Activated CD4-positive, alpha-beta T cell treated with anti-CD3 and anti-CD28 coated beads, Interleukin-2, Interleukin-6, amounts not matched to agents 100 ng/mL and 50 ng/mL, durations not matched to agents 16 hours and 8 hours (primary cell): ENCODE measurements at regions not wholly inside any gene's neighbourhood (a gene's known extent, or its start where the extent isn't known, plus 50 kb on each side); places are given as distances from the start of the nearest gene placed in this dataset.

Source experiments
- DNase-seq: peaks from one replicate; pipeline ENCODE4 v3.0.0-alpha.2; 2020

DNA sequence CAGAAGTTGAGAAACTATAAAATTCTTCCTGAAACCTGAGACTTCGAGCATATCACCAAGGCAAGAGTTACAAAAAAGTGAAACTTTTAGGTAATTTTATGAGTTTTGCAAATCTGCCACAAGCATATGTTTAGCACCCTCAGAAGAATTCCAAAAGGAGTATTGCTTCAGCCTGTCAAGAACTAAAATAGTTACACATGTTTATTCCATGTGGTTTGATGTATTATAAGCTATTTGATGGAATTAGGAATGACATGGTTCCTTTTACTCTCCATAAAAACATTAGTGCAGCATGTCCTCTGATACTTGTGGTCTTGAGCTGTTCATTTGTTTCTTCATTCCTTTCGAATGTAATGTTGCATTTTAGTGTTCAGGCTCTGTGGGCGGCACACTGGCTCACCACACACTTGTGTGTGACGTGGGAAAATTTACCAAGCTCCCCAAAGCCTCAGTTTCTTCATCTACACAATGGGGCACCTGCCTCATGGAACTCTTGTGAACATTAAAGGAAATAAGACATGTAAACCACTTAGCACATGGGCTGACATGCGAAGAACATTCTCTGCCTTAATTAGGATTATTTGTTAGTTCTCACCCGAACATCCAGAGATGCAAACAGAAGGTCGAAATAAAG lies 204.2 kb upstream of the FOXF1 start:
- no peak for DNase-seq

DNA sequence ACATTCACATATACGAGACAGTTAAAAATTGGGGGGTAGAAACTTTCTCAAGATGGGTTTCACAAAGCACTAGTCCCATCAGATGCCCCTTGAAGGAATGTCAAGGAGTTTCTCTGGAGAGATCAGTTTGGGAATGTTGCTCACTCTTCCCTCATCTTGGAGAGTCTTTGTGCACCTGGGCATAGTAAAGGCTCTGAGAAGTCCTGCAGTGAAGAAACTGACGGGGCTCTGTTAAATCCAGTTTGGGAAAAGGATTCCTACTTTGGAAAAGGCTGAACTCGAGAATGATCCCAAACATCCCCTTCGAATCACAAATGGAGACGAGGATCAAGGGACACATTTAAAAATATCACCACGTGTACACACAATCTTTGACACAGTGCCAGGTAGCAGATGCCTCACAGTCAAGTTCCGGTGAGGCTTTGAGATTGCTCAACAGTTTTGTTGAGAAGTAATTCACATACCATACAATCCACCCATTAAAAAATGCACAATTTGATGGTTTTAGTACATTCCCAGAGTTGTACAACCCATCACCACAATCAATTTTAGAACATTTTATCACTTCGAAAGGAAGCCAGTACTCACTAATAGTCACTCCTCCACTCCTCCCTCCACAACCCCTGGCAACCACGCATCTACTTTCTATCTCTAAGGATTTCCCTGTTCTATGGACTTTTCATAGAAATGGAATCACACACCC lies 203.4 kb upstream of the FOXF1 start:
- no peak for DNase-seq

DNA sequence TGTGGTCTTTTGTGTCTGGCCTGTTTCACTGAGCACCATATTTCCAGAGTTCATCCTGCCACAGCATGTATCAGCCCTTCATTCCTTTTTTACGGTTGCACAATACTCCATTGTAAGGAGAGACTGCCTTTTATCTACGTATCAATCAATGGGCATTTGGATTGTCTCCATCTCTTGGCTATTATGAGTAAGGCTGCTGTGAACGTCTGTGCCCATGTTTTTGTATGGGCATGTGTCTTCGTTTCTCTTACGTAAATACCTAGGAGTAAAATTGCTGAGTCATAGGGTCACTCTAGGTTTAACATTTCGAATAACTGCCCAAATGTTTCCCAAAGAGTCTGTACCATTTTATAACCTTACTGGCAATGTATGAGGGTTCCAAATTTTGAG lies 202.8 kb upstream of the FOXF1 start:
- DNase-seq: no peak

DNA sequence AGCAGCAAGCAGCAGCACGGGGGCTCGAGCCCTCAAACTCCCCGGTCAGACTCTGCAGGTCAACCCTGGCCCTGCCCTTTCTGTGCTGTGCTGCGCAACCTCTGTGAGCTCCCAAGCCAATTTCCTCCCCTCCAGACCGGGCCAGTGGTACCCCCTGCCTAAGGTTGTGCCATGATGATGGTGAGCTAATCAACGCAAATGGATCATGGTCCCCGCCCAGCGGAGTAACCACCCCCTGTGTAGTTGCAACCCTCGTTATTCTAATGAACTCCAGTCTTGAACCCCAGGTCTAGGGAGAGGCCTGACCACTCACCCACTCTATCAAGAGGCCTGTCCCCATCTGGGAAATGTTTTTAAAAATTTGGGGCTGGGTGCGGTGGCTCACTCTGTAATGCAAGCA lies 201.8 kb upstream of the FOXF1 start:
- DNase-seq: no peak

DNA sequence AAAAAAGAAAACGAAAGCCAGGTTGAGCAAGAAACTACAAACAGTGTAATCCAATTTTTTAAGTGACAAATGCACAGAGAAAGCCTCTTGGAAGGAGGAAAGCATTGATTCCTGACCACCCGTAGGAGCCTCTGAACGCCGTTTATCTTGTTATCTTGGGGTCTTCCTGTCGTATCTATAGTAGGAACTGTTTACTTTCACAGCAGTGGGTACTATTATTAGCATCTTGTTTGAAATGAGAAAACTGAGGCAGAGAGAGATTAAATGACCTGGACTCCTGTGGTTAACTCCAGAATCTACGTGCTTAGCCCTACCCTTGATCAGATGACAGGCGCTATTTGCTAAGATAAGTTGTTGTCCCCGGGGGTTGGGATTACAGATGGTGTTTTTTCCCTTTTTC lies 196.7 kb upstream of the FOXF1 start:
- DNase-seq: no peak

DNA sequence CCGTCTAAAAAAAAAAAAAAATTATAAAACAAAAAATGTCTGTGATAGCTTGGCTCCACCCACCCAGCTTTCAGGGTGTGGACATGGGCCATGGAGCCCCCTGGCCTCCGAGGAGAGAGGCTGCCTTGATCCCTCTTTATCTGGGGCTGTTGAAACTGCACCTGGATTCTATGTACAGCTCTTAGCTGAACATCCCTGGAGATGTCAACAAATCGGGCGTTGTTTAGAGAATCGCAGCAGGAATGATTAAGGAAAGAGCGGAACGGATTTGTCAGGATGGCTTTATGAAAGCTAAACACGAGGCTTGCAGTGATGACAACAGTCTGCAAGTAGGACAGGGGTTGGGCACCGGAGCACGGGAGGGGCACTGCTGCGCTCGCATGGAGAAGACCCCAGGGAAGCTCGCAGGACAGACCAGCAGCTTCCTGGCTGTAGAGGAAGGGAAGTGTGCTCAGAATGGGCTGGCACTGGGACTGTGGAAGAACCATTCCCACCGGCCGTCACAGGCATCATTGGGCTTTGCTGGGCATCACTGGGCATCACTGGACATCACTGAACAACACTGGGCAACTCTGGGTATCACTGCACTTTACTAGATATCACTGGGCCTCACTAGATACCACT lies 195.8 kb upstream of the FOXF1 start:
- DNase-seq: no peak

DNA sequence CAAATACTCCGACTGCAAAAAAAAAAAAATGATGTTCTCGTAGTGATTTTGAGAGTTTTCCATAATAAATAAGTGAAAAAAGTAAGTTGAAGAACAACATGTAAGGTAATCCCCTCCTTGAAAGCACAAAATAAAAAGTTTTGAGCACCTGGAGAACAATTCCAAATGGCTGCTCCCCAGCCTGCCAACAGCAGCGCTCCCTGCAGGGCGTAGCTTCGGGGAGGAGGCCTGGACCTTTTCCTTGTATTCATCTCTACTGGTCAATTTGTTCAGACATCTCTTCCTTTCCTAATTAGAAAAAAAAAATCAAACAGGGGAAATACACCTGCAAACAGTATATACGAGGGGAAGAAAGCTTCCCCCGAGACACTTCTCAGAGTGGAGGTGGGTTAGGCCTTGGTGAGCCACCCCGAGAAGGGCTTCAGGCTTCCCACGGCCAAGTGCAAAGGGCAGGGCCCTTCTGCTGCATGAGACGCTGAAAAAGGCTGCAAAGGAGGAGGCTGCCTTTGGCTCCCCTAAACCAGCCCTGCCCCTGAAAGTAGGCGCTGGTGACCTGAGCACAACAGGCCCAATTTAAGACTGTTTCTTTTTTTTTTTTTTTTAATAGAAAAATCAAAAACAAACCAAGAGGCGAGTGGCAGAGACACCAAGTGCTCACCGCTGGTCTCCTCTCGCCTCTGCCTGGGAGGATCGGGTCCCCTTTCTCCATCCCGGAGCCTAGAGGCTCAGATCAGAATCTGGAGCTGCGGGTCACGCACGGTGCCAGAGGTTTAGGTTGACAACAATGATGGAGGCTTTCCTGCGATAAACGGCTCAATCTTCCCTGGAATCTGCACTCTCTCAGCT lies 193.1 kb upstream of the FOXF1 start:
- DNase-seq: no peak

DNA sequence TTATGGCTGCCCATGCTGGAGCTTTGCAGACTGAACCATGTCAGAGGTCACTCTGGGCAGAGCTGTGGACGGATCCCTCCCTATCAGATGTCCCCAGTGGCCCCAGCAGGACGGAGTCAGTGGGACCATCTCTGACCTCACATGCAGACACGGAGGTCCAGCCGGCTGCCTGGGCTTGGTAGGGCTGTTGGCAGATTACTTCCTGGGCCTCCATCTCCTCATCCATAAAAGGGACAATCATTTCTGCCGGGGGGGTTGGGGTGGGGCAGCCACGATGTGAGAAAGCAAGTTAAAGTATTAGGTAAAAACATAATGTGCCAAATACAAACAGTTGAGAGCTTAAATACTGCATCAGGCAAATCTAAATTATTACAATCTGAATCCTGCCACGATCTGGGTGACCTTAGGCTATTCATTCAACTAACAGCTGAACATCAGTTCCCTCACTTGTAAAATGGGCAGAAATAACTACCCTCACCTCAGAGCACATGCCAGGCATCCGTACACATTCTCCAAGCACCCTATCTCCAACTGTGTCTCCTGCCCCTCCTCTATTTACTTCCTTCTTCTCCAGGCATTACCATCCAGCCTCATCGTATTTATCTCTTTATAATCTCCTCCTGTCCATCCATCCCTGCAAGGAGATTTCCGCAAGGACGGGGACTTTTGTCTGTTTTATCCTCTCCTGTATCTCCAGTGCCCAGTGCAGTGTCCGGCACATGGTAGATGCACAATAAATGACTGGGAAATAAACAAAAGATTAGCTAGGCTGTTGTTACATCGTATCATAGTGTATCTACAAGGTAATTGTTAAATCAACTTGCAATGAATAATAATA lies 192.3 kb upstream of the FOXF1 start:
- no peak for DNase-seq

DNA sequence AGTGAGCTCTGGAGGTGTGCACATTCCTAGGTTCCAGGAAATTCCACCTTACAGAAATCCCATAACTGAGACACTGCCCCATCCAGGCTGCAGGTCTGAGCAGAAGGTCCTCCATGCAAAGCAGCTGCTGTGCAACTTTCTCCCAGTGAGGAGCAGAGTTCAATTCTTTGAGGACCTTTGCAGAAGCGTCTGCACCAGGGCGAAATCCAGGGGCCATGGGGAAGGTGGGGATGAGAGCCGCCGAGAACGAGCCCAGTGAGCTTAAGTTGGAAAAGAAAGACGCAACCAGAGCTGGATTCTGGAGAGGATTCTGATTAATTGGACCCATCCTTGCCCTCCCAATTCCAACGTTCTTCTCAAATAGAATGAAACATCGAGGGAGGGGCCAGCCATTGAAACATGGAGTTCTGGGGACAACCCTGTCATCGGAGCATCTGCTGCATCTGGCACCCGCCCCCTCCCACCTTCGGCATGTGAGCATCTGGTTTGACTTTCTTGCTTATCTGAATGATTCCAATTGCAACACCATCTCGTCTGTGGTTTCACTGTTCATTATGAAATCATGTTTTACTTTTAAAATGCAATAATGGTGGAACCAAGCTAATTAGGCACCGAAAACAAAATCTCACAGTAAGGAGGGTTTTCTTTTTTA lies 190.6 kb upstream of the FOXF1 start:
- no peak for DNase-seq

DNA sequence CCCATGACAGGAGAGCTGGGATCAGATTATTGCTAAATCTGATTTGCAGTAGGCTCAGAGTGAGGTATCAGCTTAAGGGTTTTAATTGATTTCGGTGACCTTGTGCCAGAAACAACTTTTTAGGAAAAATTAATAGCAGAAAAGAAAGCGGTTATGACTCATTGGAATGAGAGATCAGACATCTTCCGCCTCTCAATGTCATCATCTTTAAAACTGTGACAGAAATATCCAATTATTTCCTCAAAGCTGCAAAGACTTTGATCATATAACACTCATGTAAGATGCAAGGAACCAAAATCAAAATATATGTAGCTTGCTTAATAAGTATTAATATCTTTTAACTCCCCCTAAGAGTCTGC lies 190.1 kb upstream of the FOXF1 start:
- DNase-seq: no peak

DNA sequence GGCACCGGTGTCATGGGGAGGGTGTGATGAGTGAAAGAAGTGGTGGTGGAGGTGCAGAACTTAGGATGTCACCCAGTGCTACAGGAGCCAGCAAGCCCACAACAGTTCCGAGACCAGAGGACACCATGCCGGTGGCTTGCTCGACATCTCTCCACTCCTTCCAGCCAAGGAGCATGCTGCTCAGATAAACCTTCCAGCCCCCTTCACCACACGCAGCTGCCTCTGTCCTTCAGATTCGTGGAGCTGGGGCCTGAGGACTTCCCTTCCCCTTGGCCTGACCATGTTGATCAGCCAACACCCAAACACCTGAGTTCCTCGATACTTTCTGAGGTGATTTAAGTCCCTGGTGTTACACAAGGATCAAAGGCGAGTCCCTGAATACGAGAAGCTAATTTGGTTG lies 188.8 kb upstream of the FOXF1 start:
- no peak for DNase-seq

DNA sequence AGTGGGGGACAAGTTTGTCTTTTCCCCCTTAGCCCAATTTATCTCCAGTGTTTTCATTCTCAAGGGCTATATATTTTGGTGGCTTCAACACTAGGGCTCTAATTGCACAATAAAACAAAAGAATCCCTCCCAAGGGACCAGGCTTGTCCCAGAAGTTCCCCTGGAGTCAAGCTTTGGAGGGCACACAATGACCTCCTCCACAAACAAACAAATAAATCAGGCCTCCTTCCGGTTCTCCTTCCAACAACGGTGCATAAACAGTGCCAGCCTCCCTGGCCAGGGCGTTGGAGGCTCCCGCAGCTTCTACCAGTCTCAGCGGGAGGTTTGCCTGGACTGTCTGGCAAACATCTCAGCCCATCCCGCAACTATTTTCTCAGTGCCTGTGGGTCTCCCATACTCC lies 188.0 kb upstream of the FOXF1 start:
- no peak for DNase-seq

DNA sequence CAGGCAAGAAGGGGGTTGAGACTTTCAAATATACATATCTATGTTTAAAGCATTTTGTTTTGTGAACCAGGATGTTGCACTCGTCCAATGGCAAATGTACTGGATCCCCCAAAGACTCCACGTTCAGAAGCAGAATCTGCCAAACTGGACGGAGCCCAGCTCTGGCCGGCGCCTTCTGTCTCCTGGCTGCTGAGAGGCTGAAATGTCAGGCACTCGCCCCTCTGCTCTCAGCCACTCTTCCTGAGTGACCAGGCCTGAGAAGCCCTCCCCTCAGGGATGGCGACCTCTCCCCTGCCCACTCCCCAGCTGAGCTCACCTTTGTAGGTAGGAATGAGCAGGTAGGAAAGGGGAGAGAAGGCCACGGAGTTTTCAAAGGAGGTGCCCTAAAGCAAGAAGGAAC lies 187.5 kb upstream of the FOXF1 start:
- no peak for DNase-seq

DNA sequence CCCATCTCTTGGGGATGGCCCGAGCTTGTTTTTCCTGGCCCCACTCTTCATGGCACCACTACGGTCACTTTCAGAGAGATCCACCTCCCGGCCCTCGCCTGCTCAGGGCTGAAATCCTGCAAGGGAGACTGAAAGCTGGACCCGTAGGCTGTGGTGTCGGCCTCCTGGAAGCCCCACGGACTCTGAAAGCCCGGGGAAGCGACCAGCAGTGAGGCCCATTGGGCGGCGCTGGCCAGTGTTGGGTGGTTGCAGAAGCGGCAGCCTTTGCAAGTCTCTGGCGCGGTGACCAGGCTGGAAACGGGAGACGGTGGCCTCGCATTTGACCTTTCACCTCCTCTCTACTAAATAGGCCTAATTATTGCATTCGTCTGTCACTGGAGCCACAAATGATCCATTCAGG lies 186.0 kb upstream of the FOXF1 start:
- no peak for DNase-seq

DNA sequence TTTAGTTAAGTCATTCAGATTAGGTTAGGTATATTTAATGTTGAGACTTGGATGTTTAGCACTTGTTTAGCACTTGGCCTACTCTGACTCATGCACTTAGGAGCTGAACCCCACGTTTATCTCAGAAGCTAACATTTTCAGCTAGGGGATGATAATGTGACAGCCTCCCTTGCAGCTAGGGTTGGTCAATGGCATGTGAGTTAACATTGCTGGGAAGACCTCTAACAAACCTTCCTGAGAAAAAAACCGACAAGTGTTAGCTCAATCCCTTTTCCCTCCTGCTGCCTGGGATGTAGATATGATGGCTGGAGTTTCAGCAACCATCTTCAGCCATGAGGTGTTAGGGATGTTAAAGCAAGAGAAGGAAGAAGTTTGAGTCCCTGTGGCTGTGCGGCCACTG lies 185.0 kb upstream of the FOXF1 start:
- DNase-seq: no peak

DNA sequence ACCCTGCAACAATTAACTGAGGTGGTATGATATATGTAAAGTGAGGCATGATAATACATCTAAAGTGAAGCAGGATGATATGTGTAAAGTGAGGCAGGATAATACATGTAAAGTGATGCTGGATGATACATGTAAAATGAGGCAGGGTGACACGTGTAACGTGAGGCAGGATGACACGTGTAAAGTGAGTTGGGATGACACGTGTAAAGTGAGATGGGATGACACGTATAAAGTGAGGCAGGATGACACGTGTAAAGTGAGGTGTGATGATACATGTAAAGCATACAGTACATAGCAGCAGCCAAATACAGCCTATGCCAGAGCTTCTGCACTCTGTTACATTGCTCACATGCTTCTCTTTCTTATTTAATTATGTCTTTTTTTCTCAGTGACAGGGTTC lies 184.4 kb upstream of the FOXF1 start:
- no peak for DNase-seq

DNA sequence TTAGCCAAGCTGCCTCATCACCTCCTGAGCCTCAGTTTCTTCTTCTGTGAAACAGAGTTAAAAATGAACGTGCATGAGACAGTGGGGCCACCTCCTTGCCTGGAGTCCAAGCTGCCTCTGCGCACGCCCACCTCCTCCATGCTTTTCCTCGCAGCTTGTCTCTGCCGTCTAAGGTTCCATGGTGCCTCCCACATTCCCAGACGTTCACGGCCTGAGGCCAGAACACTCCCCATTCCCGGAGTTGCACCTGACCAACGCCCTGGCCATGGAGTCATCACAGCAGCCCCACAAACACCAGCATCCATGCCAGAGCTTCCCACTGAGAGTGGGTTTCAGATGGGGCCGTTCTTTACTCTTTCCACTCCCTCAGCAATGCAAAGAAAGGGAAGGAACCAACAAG lies 183.0 kb upstream of the FOXF1 start:
- DNase-seq: no peak

DNA sequence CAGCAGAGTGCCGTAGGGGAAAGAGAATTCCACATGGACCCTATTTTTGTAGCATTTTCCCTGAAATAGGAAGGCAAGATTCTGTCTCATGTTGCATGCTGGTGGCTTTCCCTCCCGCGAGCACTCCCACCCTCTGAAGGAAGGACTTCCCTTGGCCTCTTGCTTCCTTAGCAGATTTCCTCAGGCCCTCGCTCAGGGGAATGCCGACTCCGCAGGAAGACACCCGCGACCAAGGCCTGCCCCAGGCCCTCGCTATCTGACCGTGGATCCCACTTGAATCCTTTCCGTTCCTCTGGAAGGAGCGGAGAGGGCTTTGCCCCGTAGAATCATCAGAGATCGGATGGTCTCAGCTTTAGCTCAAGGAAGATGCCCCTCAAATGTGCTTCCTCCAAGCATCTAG lies 179.4 kb upstream of the FOXF1 start:
- no peak for DNase-seq

DNA sequence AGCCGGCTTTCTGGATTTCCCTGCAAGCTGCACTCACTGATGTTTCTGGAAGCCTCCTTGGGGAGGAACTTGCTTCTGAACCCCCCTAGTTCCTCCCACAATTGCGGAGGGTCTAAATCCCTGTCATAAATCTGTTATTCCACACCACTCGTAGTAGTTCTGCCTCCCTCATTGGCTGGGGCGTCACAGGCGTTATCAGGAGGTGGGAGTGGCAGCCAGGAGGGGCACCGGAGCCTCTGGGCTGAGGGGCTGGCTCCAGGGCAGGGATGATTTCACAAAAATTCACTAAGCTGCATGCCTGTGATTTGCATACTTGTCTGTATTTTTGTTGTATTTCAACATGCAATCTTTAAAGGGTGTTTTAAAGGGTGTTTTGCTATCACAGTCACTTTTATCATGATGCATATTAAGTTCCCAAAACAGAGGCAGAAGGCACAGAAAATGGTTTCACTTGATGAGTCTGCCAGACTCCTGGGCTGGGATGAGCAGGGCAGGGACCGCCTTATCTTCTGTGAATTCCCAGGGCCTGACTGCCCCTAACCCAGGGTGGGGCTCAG lies 176.2 kb upstream of the FOXF1 start:
- no peak for DNase-seq

DNA sequence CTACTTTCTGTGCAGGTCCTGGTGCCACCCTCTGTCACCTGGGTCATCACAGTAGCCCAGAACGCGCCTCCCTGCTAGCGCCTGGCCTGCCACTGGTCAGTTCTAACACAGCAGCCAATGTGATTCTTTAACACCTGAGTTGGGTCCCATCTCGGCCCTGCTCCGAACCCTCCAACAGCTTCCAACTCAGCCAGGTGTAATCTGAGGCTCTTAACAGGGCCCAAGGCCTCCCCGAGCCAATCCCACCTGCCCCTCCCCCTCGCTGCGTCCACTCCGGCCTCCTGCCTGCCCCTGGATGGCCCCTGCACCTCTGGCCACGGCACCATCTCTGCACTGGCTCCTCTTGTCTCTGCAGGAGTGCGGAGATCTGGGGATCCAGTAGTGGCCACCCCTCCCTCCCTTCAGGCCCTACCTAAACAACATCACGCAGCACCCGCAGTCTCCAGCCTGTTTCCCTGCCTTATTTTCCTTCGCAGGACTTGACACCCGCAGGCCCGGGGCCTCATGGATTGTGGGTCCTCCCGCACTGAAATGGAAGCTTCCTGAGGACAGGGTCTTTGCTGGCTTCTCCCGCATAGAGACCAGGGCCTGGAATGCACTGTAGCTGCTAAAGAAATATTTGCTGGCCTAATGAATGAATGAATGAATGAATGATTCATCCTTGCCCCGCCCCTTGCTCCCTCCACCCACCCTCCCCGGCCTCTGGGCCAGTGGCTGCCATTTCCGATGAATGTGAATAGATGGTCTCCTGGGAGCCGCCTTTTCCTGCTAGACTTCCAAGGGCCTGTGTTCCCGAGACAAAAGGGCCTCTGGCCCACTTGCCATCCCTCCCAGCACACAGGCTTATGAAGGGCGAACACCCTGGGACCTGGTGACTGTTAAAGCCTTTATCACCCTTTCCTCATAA lies 174.8 kb upstream of the FOXF1 start:
- DNase-seq: no peak

DNA sequence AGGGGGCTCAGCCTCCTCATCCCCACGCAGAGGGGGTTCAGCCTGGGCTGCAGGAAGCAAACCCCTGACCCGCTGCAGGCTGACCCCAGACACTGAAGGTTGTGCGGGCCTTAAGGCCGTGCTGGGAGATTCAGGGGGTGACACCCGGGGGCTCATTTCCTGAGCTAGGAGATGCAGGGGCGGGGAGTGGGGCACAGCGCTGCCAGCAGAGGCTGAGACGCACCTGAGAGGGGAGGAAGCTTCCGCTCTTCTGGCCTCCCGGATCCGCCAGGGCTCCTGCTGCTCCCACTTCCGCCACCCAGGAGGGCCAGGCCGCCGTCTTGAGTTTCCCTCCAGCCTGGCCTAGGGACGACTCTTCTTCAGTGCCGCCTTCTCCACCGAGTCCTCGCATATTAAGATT lies 173.2 kb upstream of the FOXF1 start:
- DNase-seq: no peak
